ENCODE measurements at regions not wholly inside any gene's neighbourhood (a gene's known extent, or its start where the extent isn't known, plus 50 kb on each side); places are given as distances from the start of the nearest gene placed in this dataset.

- DNase-seq (ENCODE audit: low read depth): no peak
Measured at GRCh38 chr18:51614967-51615571, 417.6 kb upstream of the MEX3C start.

GRCh38 chr18:51617167-51617566 lies 419.7 kb upstream of the MEX3C start:
- no peak for DNase-seq (ENCODE audit: low read depth)
- H3K4me3 ChIP-seq (ENCODE audit: low read depth, low read length): no peak overlapping the region

More at GRCh38 chr18:51614967-51615571, 417.6 kb upstream of the MEX3C start:
- no peak overlapping the region for H3K4me3 ChIP-seq (ENCODE audit: low read depth, low read length)

DNA sequence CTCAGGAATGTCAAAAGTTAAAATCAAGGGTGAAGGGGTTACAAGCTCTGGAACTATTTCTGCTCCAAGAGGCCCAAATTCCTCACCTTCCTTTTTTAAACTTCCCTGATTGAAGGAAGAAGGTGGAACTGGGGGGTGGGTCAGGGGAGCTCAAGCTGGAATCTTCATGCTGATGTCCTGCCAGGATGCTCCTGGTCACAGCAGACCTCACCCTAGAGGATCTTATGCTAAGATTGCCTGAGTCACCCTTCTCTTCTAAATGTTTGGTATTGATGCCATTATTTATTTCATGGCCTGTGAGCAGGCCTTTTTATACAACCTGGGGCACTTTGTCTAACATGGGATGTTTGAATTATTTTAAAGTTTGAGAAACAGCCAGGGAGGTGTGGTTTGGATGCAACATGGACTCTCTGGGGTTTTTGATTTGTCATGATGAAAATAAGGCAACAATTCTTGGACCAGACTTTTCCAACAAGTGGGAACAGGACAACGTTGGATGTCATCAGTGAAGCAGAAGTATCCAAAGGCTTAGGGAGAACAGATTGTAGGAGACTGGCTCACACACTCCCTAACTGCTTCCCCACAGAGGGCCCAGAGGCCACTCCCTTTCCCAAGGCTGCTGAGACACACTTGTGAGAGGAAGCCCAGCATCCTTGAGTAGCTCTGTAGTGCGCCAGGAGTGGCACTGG lies 420.2 kb upstream of the MEX3C start:
- H3K4me3 ChIP-seq (ENCODE audit: low read depth, low read length): no peak overlapping the region
- no peak for DNase-seq (ENCODE audit: low read depth)

GRCh38 chr18:51619283-51619682 lies 421.8 kb upstream of the MEX3C start:
- no peak for DNase-seq (ENCODE audit: low read depth)
- no peak overlapping the region for H3K4me3 ChIP-seq (ENCODE audit: low read depth, low read length)

GRCh38 chr18:51621113-51621863 lies 423.8 kb upstream of the MEX3C start:
- H3K4me3 ChIP-seq (ENCODE audit: low read depth, low read length): no peak overlapping the region
- no peak for DNase-seq (ENCODE audit: low read depth)

DNA sequence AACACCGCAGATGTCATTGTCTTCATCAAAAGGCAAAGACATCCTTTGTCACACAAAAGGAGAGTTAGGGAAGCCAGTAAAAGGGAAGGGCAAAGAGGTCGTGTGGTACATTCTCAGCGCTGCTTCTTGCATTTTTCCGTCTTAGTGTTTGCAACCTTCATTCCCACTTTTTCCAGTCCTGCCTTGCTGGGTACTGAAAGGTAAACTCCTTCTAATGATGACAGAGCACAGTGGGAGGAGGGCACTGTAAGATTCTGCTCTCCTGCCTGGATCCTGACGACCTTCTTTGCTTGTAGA lies 424.3 kb upstream of the MEX3C start:
- DNase-seq (ENCODE audit: low read depth): no peak
- H3K4me3 ChIP-seq (ENCODE audit: low read depth, low read length): no peak overlapping the region

- DNase-seq (ENCODE audit: low read depth): no peak
- H3K4me3 ChIP-seq (ENCODE audit: low read depth, low read length): no peak overlapping the region
Measured at GRCh38 chr18:51622702-51623101, 425.2 kb upstream of the MEX3C start.

GRCh38 chr18:51623653-51624052 lies 426.2 kb upstream of the MEX3C start:
- DNase-seq (ENCODE audit: low read depth): no peak
- no peak overlapping the region for H3K4me3 ChIP-seq (ENCODE audit: low read depth, low read length)

DNA sequence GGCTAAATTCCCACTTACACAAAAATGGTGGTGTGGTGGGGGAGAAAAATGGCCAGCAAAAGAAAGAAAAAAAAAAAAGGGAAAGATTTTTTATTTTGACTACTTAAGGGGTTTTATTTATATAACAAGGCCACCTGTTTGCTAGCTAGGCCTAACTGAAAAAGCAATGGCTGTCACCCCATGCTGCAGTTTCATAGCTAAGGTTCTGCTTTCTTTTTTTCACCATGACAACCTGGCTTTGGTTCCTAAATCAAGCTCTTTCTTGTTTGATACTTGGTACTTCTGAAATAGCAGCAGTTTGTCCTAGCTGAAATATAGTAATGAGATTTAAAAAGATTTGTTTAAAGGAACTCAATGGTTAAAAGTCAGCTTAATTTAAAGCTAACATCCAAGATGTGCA lies 433.2 kb upstream of the MEX3C start:
- H3K4me3 ChIP-seq (ENCODE audit: low read depth, low read length): no peak overlapping the region
- DNase-seq (ENCODE audit: low read depth): no peak

GRCh38 chr18:51637881-51638280 lies 440.4 kb upstream of the MEX3C start:
- DNase-seq (ENCODE audit: low read depth): no peak
- no peak overlapping the region for H3K4me3 ChIP-seq (ENCODE audit: low read depth, low read length)

DNA sequence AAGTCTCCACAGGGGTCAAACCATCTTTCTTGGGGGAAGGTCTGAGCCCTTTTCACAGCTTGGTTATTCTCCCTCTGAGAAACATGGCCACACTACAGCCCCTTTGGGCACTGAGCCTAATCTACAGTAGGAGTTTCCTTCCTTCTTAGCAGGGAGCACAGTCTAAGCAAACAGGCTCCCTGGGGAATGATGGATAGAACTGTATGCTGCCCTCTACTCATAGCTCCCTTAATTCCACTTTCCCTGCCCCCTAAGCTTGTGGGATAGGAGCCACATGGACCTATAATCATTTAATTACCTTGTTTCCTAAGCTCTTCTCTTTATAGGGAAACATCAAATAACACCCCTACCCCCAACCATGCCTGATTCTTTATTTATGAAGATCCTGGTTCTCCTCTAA lies 442.1 kb upstream of the MEX3C start:
- H3K4me3 ChIP-seq (ENCODE audit: low read depth, low read length): no peak overlapping the region
- DNase-seq (ENCODE audit: low read depth): no peak

- DNase-seq (ENCODE audit: low read depth): no peak
- no peak overlapping the region for H3K4me3 ChIP-seq (ENCODE audit: low read depth, low read length)
Measured at GRCh38 chr18:51643483-51643882, 446.0 kb upstream of the MEX3C start.

GRCh38 chr18:51645607-51646006 lies 448.1 kb upstream of the MEX3C start:
- DNase-seq (ENCODE audit: low read depth): no peak
- no peak overlapping the region for H3K4me3 ChIP-seq (ENCODE audit: low read depth, low read length)

GRCh38 chr18:51647346-51647745 lies 449.9 kb upstream of the MEX3C start:
- no peak for DNase-seq (ENCODE audit: low read depth)

DNA sequence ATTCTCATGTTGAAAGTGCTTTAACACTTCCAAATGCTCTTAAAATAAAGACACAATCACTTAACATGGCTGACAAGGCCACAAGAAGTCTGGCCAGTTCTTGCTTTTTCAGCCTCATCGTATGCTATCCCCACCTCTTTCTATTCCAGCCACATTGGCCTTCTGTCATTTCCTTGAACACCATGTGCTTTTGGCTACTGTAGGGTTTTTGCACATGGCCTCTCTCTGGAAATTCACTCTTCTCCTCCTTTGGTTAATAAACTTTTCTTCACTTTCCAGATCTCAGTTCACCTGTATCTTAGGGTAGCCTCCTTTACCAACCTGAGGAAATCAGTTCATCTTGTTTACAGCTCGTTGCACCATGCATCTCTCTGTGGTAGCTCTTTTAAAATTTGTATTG lies 450.5 kb upstream of the MEX3C start:
- DNase-seq (ENCODE audit: low read depth): no peak
- no peak overlapping the region for H3K4me3 ChIP-seq (ENCODE audit: low read depth, low read length)

More at GRCh38 chr18:51647346-51647745, 449.9 kb upstream of the MEX3C start:
- no peak overlapping the region for H3K4me3 ChIP-seq (ENCODE audit: low read depth, low read length)

DNA sequence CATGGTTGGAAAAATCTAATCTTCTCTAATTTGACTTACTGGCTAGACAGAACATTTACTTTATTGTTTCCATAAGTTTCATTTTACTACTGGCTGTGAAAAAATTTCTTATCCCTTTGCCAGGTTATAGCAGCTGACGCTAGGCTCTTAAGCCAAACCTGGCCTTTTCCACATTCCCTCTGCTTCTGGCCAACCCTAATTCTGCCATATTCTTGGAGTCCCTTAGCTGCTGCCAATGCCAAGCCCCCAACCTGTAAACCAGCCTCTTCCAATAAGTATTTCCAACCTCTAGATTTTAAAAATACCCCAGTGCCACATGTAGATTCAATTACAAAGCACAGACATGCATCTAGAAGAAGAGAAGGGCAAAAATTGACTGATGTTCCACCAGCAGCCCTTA lies 452.3 kb upstream of the MEX3C start:
- H3K4me3 ChIP-seq (ENCODE audit: low read depth, low read length): no peak overlapping the region
- DNase-seq (ENCODE audit: low read depth): no peak

DNA sequence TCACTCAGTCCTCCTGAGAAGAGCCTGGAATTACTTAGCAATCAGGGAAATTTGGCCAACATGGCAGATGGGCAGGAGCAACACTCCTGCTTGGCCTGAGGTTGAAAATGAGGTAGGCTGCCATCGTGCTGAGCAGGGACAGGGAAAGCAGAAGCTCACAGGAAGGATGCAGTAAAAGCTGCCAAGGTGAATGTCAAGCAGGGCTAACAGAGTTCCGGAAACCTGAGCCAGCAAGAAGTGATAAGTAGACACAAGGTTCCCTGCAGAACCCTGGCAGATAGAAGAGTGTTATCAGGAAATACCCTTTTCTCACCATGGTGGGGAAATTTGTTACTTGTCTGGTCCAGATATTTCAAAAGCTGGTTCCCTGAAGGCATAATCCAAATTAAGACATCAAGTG lies 454.3 kb upstream of the MEX3C start:
- no peak for DNase-seq (ENCODE audit: low read depth)
- H3K4me3 ChIP-seq (ENCODE audit: low read depth, low read length): no peak overlapping the region

DNA sequence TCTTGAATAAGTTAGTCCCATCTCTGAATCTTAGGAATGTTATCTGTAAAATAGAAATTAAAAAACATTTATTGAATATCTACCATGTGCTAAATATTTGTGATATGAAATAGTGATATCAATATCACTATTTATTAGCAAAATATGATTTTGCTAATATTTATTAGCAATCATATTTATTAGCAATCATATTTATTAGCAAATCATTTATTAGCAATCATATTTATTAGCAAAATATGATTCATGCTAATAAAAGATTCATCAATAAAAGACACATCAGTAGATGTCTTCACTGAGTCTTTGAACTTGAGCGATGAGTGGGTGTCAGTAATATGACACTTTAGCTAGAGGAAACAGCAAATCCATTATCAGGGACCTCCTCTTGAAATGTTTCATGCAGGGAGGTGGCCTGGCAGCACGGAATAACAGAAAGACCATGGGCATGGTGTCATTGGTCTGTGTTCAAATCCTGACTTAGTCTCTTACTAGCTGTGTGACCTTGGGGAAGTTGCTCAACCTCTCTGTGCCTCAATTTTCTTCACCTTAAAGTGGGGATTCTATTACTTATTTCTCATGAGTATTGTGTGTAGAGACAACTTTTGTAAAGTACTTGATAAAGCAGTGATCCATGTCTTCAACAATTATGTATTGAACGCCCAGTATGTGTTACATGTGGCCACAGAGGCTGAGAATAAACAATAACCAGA lies 456.2 kb upstream of the MEX3C start:
- no peak overlapping the region for H3K4me3 ChIP-seq (ENCODE audit: low read depth, low read length)
- DNase-seq (ENCODE audit: low read depth): no peak

GRCh38 chr18:51654488-51655326 lies 457.2 kb upstream of the MEX3C start:
- H3K4me3 ChIP-seq (ENCODE audit: low read depth, low read length): no peak overlapping the region
- no peak for DNase-seq (ENCODE audit: low read depth)

- no peak for DNase-seq (ENCODE audit: low read depth)
- H3K4me3 ChIP-seq (ENCODE audit: low read depth, low read length): no peak overlapping the region
Measured at GRCh38 chr18:51655327-51655698, 457.8 kb upstream of the MEX3C start.

All from skeletal muscle cell (primary cell).